ENCODE measurements at regions not wholly inside any gene's neighbourhood (a gene's known extent, or its start where the extent isn't known, plus 50 kb on each side); places are given as distances from the start of the nearest gene placed in this dataset.

GRCh38 chr9:77084094-77084493 lies 64.6 kb downstream of the FOXB2 start:
- no peak for DNase-seq (ENCODE audit: low spot score)

GRCh38 chr9:77085416-77085815 lies 66.0 kb downstream of the FOXB2 start:
- DNase-seq (ENCODE audit: low spot score), result no peak

- no peak for DNase-seq (ENCODE audit: low spot score)
Observed at GRCh38 chr9:77087506-77087905, 68.1 kb downstream of the FOXB2 start.

GRCh38 chr9:77092536-77092935 lies 73.1 kb downstream of the FOXB2 start:
- DNase-seq (ENCODE audit: low spot score), result peak; percentile 5

GRCh38 chr9:77094150-77094549 lies 74.7 kb downstream of the FOXB2 start:
- no peak for DNase-seq (ENCODE audit: low spot score)

- no peak for DNase-seq (ENCODE audit: low spot score)
Observed at GRCh38 chr9:77097335-77097734, 77.9 kb downstream of the FOXB2 start.

- DNase-seq (ENCODE audit: low spot score), result no peak
Observed at GRCh38 chr9:77099388-77099787, 77.9 kb upstream of the VPS13A start.

- no peak for DNase-seq (ENCODE audit: low spot score)
Observed at GRCh38 chr9:77111408-77111807, 65.9 kb upstream of the VPS13A start.

- no peak for DNase-seq (ENCODE audit: low spot score)
Observed at GRCh38 chr9:77125665-77126064, 51.7 kb upstream of the VPS13A start.

GRCh38 chr9:77127071-77127470 lies 50.3 kb upstream of the VPS13A start:
- no peak for DNase-seq (ENCODE audit: low spot score)

Data from RKO (cell line).